IMR-90 (cell line): ENCODE measurements at regions not wholly inside any gene's neighbourhood (a gene's known extent, or its start where the extent isn't known, plus 50 kb on each side); places are given as distances from the start of the nearest gene placed in this dataset.

Experiments
- ATAC-seq: fragments of 200-7000 bp; cut with Tn5 transposase; 2 replicates; pipeline ENCODE4 v1.9.1; 2020; ENCODE audit warnings: low read depth, mild to moderate bottlenecking, moderate library complexity
- BruUV-seq: library from RNA; stranded (reverse); fragments of 400-500 nt; replicated peaks from 2 replicates; lab custom pipeline; 2021; lab: Mats Ljungman, UMichigan
- CTCF ChIA-PET: fragments of 300-600 bp; formaldehyde crosslinking; extraction: SDS; loops from one replicate; lab custom pipeline; 2021; ENCODE audit warnings: antibody characterized with exemption; lab: Yijun Ruan, JAX
- POLR2A ChIA-PET: fragments of 300-600 bp; sonication (Branson Sonifier 250); formaldehyde crosslinking; loops from one replicate; lab custom pipeline; 2022; ENCODE audit warnings: antibody characterized with exemption; ENCODE audit not compliant: unreplicated experiment; lab: Charles Lee
- DNase-seq: peaks from one replicate; pipeline ENCODE4 v3.0.0; 2013
- H2AFZ ChIP-seq: replicated peaks from 2 replicates; pipeline ENCODE3; 2013; ENCODE audit warnings: low read length, mild to moderate bottlenecking; ENCODE audit not compliant: poor library complexity
- H2AK5ac ChIP-seq: 2 replicates; pipeline ENCODE4 v1.6.1; 2013; ENCODE audit warnings: low read depth, low read length, inconsistent platforms
- H2AK9ac ChIP-seq: replicated peaks from 2 replicates; pipeline ENCODE3; 2013; ENCODE audit warnings: mild to moderate bottlenecking, low read depth, low read length, moderate library complexity; ENCODE audit not compliant: poor library complexity
- H2BK120ac ChIP-seq: 2 replicates; pipeline ENCODE4 v1.6.1; 2013; ENCODE audit warnings: low read depth, low read length, inconsistent platforms
- H2BK15ac ChIP-seq: 3 replicates; pipeline ENCODE4 v1.6.1; 2013; ENCODE audit warnings: low read depth, low read length, inconsistent platforms
- H2BK20ac ChIP-seq: 2 replicates; pipeline ENCODE4 v1.6.1; 2013; ENCODE audit warnings: low read depth, mild to moderate bottlenecking, inconsistent platforms, low read length, moderate library complexity
- H2BK5ac ChIP-seq: 2 replicates; pipeline ENCODE4 v1.6.1; 2013; ENCODE audit warnings: mild to moderate bottlenecking, low read depth, low read length, inconsistent platforms; ENCODE audit not compliant: poor library complexity, severe bottlenecking
- H3K14ac ChIP-seq: replicated peaks from 2 replicates; pipeline ENCODE4 v1.6.1; 2013; ENCODE audit warnings: low read depth, low read length, inconsistent platforms
- H3K18ac ChIP-seq: 2 replicates; pipeline ENCODE4 v1.6.1; 2013; ENCODE audit warnings: low read depth, low read length, control low read depth
- H3K23ac ChIP-seq: 2 replicates; pipeline ENCODE4 v1.6.1; 2013; ENCODE audit warnings: low read depth, low read length, inconsistent platforms
- H3K27ac ChIP-seq: 2 replicates; pipeline ENCODE4 v1.5.1; 2013; ENCODE audit warnings: mild to moderate bottlenecking, control low read depth, low read length; ENCODE audit not compliant: insufficient read depth
- H3K27me3 ChIP-seq: 2 replicates; pipeline ENCODE4 v1.6.1; 2013; ENCODE audit warnings: low read length; ENCODE audit not compliant: control insufficient read depth, insufficient read depth
- H3K36me3 ChIP-seq: 2 replicates; pipeline ENCODE4 v1.6.1; 2013; ENCODE audit warnings: low read length, mixed read lengths; ENCODE audit not compliant: control insufficient read depth, insufficient read depth
- H3K4ac ChIP-seq: 2 replicates; pipeline ENCODE4 v1.6.1; 2013; ENCODE audit warnings: low read depth, low read length, inconsistent platforms
- H3K4me1 ChIP-seq: 2 replicates; pipeline ENCODE4 v1.6.1; 2013; ENCODE audit warnings: low read length, mixed read lengths; ENCODE audit not compliant: control insufficient read depth, insufficient read depth
- H3K4me2 ChIP-seq: 2 replicates; pipeline ENCODE4 v1.6.1; 2013; ENCODE audit warnings: low read depth, mild to moderate bottlenecking, control low read depth, low read length, moderate library complexity
- H3K4me3 ChIP-seq: 2 replicates; pipeline ENCODE4 v1.5.1; 2013; ENCODE audit warnings: low read depth, mild to moderate bottlenecking, control low read depth, low read length, moderate library complexity; ENCODE audit not compliant: insufficient read depth
- H3K56ac ChIP-seq: 2 replicates; pipeline ENCODE4 v1.6.1; 2013; ENCODE audit warnings: low read length, inconsistent platforms; ENCODE audit not compliant: insufficient read depth; ENCODE audit errors: extremely low read depth
- H3K79me1 ChIP-seq, 2 experiments: 2 replicates each; pipeline ENCODE4 v1.6.1; 2013; ENCODE audit warnings: low read length in 2 of 2, inconsistent platforms in 1 of 2, low read depth in 1 of 2
- H3K9ac ChIP-seq: 2 replicates; pipeline ENCODE4 v1.6.1; 2013; ENCODE audit warnings: low read depth, low read length, control low read depth
- H3K9me1 ChIP-seq: 2 replicates; pipeline ENCODE4 v1.6.1; 2013; ENCODE audit warnings: low read length, inconsistent platforms; ENCODE audit not compliant: insufficient read depth
- H3K9me3 ChIP-seq: 2 replicates; pipeline ENCODE4 v1.6.1; 2013; ENCODE audit warnings: low read length; ENCODE audit not compliant: control insufficient read depth, insufficient read depth
- H4K20me1 ChIP-seq: 2 replicates; pipeline ENCODE4 v1.6.1; 2013; ENCODE audit warnings: low read length, inconsistent platforms; ENCODE audit not compliant: insufficient read depth
- H4K5ac ChIP-seq: 2 replicates; pipeline ENCODE4 v1.6.1; 2013; ENCODE audit warnings: mild to moderate bottlenecking, low read depth, low read length, control low read depth
- H4K8ac ChIP-seq, 2 experiments: 2 replicates each; pipeline ENCODE4 v1.6.1; 2013; ENCODE audit warnings: low read depth in 2 of 2, low read length in 2 of 2, control low read depth in 1 of 2, inconsistent platforms in 1 of 2
- H4K91ac ChIP-seq: 2 replicates; pipeline ENCODE4 v1.6.1; 2013; ENCODE audit warnings: low read depth, low read length, inconsistent platforms; ENCODE audit not compliant: insufficient read depth
- BHLHE40 ChIP-seq: fragments of 150-350 bp; IDR thresholded peaks from 2 replicates; pipeline ENCODE4 v1.6.1; 2016; ENCODE audit warnings: mild to moderate bottlenecking, low read depth, low read length
- CEBPB ChIP-seq: IDR thresholded peaks from 2 replicates; pipeline ENCODE4 v1.6.1; 2012; ENCODE audit warnings: low read depth, low read length, improper control_type of control experiment
- CHD1 ChIP-seq: IDR thresholded peaks from 2 replicates; pipeline ENCODE4 v1.6.1; 2012; ENCODE audit warnings: low read depth, low read length, improper control_type of control experiment
- FOS ChIP-seq: fragments of 150-350 bp; IDR thresholded peaks from 2 replicates; pipeline ENCODE4 v1.6.1; 2016; ENCODE audit warnings: low read depth, low read length
- MAFK ChIP-seq: IDR thresholded peaks from 2 replicates; pipeline ENCODE4 v1.6.1; 2012; ENCODE audit warnings: low read depth, low read length, improper control_type of control experiment
- MAZ ChIP-seq: IDR thresholded peaks from 2 replicates; pipeline ENCODE4 v1.6.1; 2012; ENCODE audit warnings: low read depth, mild to moderate bottlenecking, low read length, improper control_type of control experiment, moderate library complexity, borderline replicate concordance
- MXI1 ChIP-seq: IDR thresholded peaks from 2 replicates; pipeline ENCODE4 v1.6.1; 2012; ENCODE audit warnings: low read depth, mild to moderate bottlenecking, low read length, moderate library complexity, borderline replicate concordance
- NFE2L2 ChIP-seq: fragments of 150-350 bp; IDR thresholded peaks from 2 replicates; pipeline ENCODE4 v1.6.1; 2016; ENCODE audit warnings: low read depth, mild to moderate bottlenecking, low read length
- POLR2A ChIP-seq: IDR thresholded peaks from 2 replicates; pipeline ENCODE4 v1.6.1; 2012; ENCODE audit warnings: mild to moderate bottlenecking, low read depth, low read length
- RAD21 ChIP-seq: IDR thresholded peaks from 2 replicates; pipeline ENCODE4 v1.6.1; 2012; ENCODE audit warnings: low read length, improper control_type of control experiment
- RCOR1 ChIP-seq: IDR thresholded peaks from 2 replicates; pipeline ENCODE4 v1.6.1; 2012; ENCODE audit warnings: mild to moderate bottlenecking, low read length, improper control_type of control experiment; ENCODE audit not compliant: insufficient replicate concordance
- RFX5 ChIP-seq: IDR thresholded peaks from 2 replicates; pipeline ENCODE4 v1.8.0; 2012; ENCODE audit warnings: low read depth, mild to moderate bottlenecking, low read length, moderate library complexity
- SMC3 ChIP-seq: fragments of 150-350 bp; IDR thresholded peaks from 2 replicates; pipeline ENCODE4 v1.6.1; 2016; ENCODE audit warnings: low read depth, mild to moderate bottlenecking, antibody characterized with exemption, low read length, moderate library complexity
- USF2 ChIP-seq: fragments of 150-350 bp; IDR thresholded peaks from 2 replicates; pipeline ENCODE4 v1.6.1; 2017; ENCODE audit warnings: mild to moderate bottlenecking, antibody characterized with exemption, low read length, low read depth
- WGBS, 2 experiments: methylation state at CpG; one replicate each; pipeline versions ENCODE4 v1.1.5 to v1.1.7; 2013; ENCODE audit warnings: missing lambda C conversion rate in 2 of 2; ENCODE audit not compliant: insufficient read length in 1 of 2; ENCODE audit errors: extremely low coverage in 2 of 2; 5-methylcytosine and 5-hydroxymethylcytosine counted together
- dilution Hi-C: fragments of 300-500 bp; cut with HindIII; formaldehyde crosslinking; loops from one replicate; pipeline ENCODE4 v1.14.3; 2018; ENCODE audit warnings: low sequenced_read_pairs; ENCODE audit not compliant: unreplicated experiment
- in situ Hi-C: fragments of 300-500 bp; cut with MboI; formaldehyde crosslinking; loops from 3 replicates; pipeline ENCODE4 v1.14.3; 2019; ENCODE audit warnings: low sequenced_read_pairs, inconsistent platforms, mixed read lengths
- intact Hi-C: fragments of 100-400 bp; cut with micrococcal nuclease; formaldehyde crosslinking; loops from 2 replicates; pipeline ENCODE4 v1.10.0; 2022
- TF ChIP-seq, protein P1 (sequence below): conservative IDR thresholded peaks from 2 replicates; pipeline ENCODE4 v1.5.1; 2012; ENCODE audit warnings: mild to moderate bottlenecking, low read depth, low read length, improper control_type of control experiment
- TF ChIP-seq, protein P2 (sequence below): fragments of 150-350 bp; IDR thresholded peaks from 2 replicates; pipeline ENCODE4 v1.6.1; 2016; ENCODE audit warnings: low read depth, mild to moderate bottlenecking, low read length, moderate library complexity, borderline replicate concordance

DNA sequence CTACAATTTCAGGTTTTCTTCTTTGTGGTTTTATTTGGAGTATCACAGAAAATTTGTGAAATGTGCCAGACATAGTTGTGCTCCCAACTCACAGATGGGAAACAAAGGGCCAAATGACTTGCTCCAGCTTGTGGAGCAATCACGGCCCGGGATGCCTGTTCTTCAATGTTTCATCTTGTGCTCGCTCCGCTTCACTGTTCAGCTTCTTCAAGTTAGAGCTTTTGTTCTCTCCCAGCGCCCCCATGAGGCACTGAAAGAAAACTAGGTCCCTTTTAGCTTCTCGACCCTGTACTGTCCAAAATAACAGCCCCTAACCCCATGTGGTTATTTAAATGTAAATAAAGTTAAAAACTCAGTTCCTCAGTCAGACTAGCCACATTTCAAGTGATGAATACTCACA lies 187.9 kb upstream of the STXBP6 start:
- Histone ChIP-seq H2BK15ac (no peak overlapping the region), H4K5ac (no peak overlapping the region), H3K4me3 (no peak overlapping the region), H3K23ac (no peak overlapping the region), H2AK5ac (no peak overlapping the region), H4K8ac (no peak overlapping the region), H3K27me3 (no peaks in the 10 kb centered on the region), H3K56ac (no peak overlapping the region), H3K9me3 (no peaks in the 10 kb centered on the region), H2BK120ac (no peak overlapping the region), H2BK20ac (no peak overlapping the region), H3K9me1 (no peaks in the 10 kb centered on the region), H3K79me1 (no peaks in the 10 kb centered on the region), H3K4me2 (no peak overlapping the region), H3K4ac (no peak overlapping the region), H3K14ac (no peak overlapping the region), H4K20me1 (no peaks in the 10 kb centered on the region), H4K91ac (no peak overlapping the region), H2AK9ac (no peak overlapping the region), H2AFZ (no peak overlapping the region), H3K27ac (no peak overlapping the region), H2BK5ac (no peak overlapping the region), H3K4me1 (no peaks in the 10 kb centered on the region), H3K36me3 (no peaks in the 10 kb centered on the region), H3K18ac (no peak overlapping the region), H3K9ac (no peak overlapping the region)
- BruUV-seq: no TSS peak
- ATAC-seq (no peak), DNase-seq (peak; percentile 2)
- in situ Hi-C loops: no loop called here
- ChIA-PET CTCF (no interaction called here), POLR2A (no interaction called here)
- dilution Hi-C loops: no loop called here
- intact Hi-C loops: no loop called here
- 14% methylated on average over 4 of the region's 6 CpGs; no CpG with 5 or more reads in 1 of the 2 experiments for WGBS, 2 experiments
- TF ChIP-seq SMC3 (0 out of 2 replicates have a peak, but pooled peaks have one; percentile 18), MAFK (no peak), RCOR1 (no peak), POLR2A (no peak), CHD1 (no peak), MXI1 (no peak), CEBPB (no peak), BHLHE40 (no peak), FOS (no peak), RFX5 (no peak), NFE2L2 (no peak), MAZ (no peak), RAD21 (peak; percentile 40), USF2 (no peak)
- TF ChIP-seq, protein P1, sequence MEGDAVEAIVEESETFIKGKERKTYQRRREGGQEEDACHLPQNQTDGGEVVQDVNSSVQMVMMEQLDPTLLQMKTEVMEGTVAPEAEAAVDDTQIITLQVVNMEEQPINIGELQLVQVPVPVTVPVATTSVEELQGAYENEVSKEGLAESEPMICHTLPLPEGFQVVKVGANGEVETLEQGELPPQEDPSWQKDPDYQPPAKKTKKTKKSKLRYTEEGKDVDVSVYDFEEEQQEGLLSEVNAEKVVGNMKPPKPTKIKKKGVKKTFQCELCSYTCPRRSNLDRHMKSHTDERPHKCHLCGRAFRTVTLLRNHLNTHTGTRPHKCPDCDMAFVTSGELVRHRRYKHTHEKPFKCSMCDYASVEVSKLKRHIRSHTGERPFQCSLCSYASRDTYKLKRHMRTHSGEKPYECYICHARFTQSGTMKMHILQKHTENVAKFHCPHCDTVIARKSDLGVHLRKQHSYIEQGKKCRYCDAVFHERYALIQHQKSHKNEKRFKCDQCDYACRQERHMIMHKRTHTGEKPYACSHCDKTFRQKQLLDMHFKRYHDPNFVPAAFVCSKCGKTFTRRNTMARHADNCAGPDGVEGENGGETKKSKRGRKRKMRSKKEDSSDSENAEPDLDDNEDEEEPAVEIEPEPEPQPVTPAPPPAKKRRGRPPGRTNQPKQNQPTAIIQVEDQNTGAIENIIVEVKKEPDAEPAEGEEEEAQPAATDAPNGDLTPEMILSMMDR: peak; percentile 39
- TF ChIP-seq, protein P2, sequence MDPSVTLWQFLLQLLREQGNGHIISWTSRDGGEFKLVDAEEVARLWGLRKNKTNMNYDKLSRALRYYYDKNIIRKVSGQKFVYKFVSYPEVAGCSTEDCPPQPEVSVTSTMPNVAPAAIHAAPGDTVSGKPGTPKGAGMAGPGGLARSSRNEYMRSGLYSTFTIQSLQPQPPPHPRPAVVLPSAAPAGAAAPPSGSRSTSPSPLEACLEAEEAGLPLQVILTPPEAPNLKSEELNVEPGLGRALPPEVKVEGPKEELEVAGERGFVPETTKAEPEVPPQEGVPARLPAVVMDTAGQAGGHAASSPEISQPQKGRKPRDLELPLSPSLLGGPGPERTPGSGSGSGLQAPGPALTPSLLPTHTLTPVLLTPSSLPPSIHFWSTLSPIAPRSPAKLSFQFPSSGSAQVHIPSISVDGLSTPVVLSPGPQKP: no peak
